HG02938 (cell line): ENCODE measurements at regions not wholly inside any gene's neighbourhood (a gene's known extent, or its start where the extent isn't known, plus 50 kb on each side); places are given as distances from the start of the nearest gene placed in this dataset.
"Not testable (repeated sequence)": the region's sequence is repeated elsewhere in the genome, so short reads cannot be mapped to it uniquely, and the experiment has no call there.

Experiments used
- ATAC-seq: cut with Tn5 transposase; IDR thresholded peaks from one replicate; pipeline ENCODE4 v1.9.1; 2021; ENCODE audit warnings: mild to moderate bottlenecking, moderate library complexity; ENCODE audit not compliant: unreplicated experiment

DNA sequence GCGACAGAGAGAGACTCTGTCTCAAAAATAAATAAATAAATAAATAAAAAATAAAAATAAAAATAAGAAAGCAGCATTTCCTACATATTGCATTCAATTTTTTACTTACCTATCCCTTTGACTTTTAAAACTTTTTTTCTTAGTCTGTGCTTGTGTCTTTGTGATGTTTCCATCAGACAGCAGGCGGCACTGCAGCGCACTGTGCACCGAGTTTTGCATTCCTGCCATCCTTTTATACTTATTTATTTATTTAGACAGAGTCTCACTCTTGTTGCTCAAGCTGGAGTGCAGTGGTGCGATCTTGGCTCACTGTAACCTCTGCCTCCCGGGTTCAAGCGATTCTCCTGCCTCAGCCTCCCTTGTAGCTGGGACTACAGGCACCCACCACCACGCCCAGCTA, 203.9 kb downstream of the SPATA31A1 start:
- not testable (repeated sequence) for ATAC-seq

DNA sequence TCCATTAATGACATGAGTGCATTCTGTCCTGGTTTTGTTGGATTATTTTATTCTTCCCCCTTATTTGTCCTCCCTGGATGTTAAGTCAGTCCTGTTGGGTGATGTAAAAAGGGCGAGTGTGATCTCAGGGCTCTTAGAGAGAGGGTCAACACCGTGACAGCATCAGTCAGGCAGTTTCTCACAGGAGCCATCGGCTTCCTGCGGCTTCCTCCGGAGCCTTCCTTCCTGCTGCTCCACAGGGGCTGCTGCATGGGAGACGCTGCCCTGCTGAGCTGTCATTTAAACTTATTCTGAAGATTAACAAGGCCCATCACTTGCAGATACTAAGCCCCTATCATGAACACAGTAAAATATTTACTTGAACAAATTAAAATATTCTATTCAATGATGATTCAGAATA, 211.3 kb downstream of the SPATA31A1 start:
- not testable (repeated sequence) for ATAC-seq

DNA sequence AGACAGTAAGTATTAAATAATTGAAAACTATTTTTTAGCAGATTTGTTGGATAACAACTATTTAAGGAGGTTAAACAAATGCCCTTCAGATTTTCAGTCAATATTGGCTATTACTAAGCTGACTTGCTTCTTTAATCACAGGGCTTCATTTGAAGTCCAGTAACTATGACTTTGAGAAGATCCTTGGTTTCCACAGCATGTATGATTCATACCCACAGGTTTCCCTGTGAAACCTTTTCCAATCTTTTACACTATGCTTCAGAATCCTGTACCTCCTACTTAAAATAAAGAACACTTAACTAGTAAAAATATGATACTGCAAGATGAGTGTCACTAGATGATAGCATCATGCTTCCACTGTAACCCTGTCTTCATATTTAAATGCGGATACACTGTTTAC, 211.9 kb downstream of the SPATA31A1 start:
- ATAC-seq = not testable (repeated sequence)

GRCh38 chr9:39568900-39569299, 213.4 kb downstream of the SPATA31A1 start:
- ATAC-seq = not testable (repeated sequence)

GRCh38 chr9:39573024-39574022, 217.9 kb downstream of the SPATA31A1 start:
- ATAC-seq = not testable (repeated sequence)

DNA sequence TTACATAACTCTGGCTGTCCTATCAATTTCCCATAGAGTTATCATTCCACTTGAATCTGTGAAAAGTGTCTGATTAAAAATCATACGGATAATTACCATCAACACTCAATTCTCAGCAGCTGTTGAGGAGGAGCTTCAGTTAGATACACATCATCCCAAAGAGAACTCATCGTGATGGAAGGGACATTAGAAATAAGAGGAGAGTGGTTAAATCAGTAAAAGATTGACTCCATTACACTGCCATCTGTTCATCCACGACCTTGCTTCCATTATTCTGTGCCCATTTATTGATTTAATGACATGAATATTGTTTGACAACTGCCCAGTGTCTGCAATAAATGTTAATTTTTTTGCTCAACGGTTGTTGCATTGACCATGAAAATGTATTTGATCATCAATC, 223.5 kb downstream of the SPATA31A1 start:
- not testable (repeated sequence) for ATAC-seq

DNA sequence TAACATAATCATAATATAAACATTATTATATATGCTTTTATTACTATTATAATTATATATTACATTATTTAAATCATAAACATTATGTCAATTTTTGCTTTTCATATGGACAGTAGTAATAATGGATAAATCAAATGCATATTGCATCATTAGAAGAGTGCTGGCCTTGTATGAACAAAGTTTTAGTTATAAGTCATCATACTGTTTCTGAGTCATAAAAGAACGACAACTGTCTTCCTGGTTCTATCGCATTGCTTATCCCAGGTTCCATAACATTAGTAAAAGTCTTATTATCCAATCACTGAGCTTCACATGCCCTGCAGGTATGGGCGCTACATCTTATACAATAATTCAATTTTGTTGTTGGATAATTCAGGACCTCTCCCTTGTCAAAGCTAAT, 225.8 kb downstream of the SPATA31A1 start:
- not testable (repeated sequence) for ATAC-seq

DNA sequence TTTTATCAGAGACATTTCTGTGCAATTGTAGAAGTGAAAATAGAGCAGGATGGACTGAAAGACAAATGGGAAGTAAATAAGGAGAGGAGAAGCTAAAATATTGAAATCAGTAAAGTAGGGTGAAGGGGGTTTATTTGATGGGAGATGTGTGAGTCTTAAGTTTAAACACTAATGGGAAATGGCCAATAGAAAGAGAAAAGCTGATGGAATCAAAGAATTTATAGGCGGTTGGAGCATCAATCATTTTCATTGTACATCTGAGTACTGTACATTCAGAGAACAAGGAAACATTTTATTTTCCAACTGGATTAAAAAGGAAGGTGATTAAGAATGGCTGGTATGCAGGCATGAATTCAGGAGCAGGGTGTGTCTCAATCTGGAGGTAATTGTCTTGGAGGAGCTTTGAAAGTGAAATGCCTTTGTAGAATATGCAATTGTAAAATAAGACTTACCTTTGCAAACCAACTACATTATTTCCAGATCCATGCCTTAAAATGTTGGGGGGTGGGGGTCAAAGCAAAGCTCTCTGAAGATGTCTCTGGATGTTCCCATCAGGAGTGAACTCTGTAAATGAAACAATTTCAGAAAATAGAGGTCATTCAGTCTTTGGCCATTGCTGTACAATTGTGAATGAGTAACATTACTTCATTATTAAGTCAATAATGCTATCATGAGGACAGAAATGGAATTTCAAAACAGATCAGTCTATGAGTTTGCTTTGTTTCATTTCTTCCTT, 227.4 kb downstream of the SPATA31A1 start:
- ATAC-seq = not testable (repeated sequence)

- ATAC-seq = not testable (repeated sequence)
Observed at GRCh38 chr9:39583413-39583747, 227.9 kb downstream of the SPATA31A1 start.

GRCh38 chr9:39585233-39585632, 229.8 kb downstream of the SPATA31A1 start:
- not testable (repeated sequence) for ATAC-seq

DNA sequence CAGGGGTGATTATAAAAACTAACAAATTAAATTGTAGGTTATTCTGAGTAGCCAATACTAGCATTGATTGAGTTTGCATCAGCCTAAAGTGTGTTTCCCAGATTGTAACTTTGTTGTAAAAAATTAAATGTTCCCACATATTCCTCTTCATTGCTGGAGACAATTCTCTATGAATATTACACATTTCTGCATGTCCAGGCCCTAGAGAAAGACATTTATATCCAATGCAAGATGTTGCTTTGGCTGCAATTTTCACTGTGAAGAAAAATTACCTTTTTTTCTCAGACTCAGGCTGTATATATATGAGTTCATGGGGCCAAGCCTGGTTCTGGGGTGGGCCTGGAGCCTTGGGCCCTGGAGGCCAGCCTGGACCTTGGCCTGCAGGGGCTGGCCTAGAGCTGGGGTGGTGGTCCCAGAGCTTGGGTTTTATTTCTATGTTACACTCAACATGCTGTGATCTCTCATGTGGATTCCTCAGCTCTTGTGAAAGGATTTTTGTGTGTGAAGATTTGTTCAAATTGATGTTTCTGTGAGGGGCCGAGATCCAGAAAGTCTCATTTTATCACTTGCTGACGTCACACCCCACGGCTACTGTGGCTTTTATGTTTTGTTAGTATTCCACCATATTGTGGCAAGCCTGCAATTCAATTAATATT, 232.5 kb downstream of the SPATA31A1 start:
- no peak for ATAC-seq

- no peak for ATAC-seq
Observed at GRCh38 chr9:39588500-39589137, 233.2 kb downstream of the SPATA31A1 start.

- ATAC-seq = not testable (repeated sequence)
Observed at GRCh38 chr9:39604089-39604488, 248.6 kb downstream of the SPATA31A1 start.

DNA sequence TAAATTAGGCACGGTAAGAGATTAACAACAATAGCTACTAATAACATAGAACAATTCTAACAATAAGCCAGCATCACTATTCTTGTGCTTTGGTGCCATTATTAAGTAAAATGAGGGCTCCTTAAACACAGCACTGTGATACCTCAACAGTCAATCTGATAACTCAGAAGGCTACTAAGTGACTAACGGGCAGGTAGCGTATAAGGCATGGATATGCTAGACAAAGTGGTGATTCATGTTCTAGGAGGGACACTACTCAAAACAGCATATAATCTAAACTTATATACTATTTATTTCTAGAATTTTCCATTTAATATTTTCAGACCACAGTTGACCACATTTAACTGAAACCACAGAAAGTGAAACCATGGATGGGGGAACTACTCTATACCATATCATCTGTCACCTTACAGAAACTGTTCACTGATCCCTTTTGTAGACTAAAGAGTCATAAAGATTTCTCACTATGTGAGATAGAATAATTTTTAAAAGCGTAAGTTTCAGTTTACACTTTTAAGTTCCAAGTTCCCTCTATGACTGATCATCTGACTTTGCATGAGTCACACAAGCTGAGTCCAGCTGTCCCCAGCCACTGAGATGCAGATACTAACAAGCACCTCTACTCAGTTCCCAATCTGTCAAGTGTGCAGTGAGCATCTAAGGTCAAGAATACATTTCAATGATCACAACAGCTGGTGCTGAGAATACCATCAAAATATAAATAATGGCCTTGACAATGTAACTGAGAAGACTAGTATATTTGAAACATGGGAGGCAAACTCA, 256.2 kb downstream of the SPATA31A1 start:
- ATAC-seq = peak; percentile 96

- ATAC-seq = not testable (repeated sequence)
Observed at GRCh38 chr9:39616480-39616879, 261.0 kb downstream of the SPATA31A1 start.

DNA sequence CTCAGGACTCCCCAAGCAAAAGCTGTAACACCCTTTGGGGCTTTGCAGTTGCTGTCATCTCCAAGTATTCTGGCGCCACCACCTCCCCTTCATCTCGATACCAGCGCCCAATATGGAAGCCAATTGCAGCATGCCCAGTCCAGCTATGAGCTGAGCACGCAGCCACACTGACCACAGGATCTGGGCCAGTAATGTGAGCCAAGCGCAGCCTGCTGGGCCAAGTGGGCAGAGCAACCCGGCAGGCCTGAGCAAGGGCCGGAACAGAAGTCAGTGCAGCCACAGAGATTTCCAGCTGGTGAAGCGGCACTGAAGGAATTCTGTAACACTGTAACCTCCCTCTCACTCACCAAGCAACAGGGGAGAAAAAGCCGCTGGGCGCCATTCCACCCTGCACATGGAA, 268.6 kb downstream of the SPATA31A1 start:
- not testable (repeated sequence) for ATAC-seq

- not testable (repeated sequence) for ATAC-seq
Observed at GRCh38 chr9:39632071-39632470, 276.6 kb downstream of the SPATA31A1 start.

- not testable (repeated sequence) for ATAC-seq
Observed at GRCh38 chr9:39649029-39649428, 293.6 kb downstream of the SPATA31A1 start.

DNA sequence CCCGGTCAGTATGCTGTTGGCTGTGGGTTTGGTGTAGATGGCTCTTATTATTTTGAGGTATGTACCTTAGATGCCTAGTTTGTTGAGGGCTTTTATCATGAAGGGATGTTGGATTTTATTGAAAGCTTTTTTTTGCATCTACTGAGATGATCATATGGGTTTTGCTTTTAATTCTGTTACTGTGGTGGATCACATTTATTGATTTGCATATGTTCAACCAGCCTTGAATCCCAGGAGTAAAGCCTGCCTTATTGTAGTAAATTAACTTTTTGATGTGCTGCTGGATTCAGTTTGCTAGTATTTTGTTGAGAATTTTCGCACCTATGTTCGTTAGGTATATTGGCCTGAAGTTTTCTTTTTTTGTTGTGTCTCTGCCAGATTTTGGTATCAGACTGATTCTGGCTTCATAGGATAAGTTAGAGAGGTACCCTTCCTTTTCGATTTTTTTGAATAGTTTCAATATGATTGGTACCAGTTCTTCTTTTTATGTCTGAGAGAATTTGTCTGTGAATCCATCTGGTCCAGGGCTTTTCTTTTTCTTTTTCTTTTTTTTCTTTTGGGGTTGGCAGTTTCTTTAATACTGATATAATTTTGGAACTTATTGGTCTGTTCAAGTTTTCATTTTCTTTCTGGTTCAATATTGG, 301.6 kb downstream of the SPATA31A1 start:
- peak; percentile 81 for ATAC-seq
